Prostate gland (tissue), 2 donors: ENCODE measurements at regions not wholly inside any gene's neighbourhood (a gene's known extent, or its start where the extent isn't known, plus 50 kb on each side); places are given as distances from the start of the nearest gene placed in this dataset.

Experiments
- DNase-seq: peaks from one replicate; pipeline ENCODE4 v3.0.0-alpha.2; 2019; ENCODE audit warnings: low spot score
- H3K27ac ChIP-seq, 2 donors: fragments of 200-600 bp; sonication (generic); 2 replicates each; pipeline ENCODE4 v1.5.1; 2017 to 2019
- H3K27me3 ChIP-seq: fragments of 200-600 bp; sonication (generic); replicated peaks from 2 replicates; pipeline ENCODE4 v1.5.1; 2019; ENCODE audit not compliant: insufficient read depth
- H3K36me3 ChIP-seq, 2 donors: fragments of 200-600 bp; sonication (generic); 1 replicate in 1 of 2; 2 replicates in 1 of 2; pipeline versions ENCODE4 v1.5.1 to v1.8.1; 2017 to 2019
- H3K4me1 ChIP-seq: fragments of 200-600 bp; sonication (generic); replicated peaks from 2 replicates; pipeline ENCODE4 v1.5.1; 2019
- H3K4me3 ChIP-seq, 2 donors: fragments of 200-600 bp; sonication (generic); 2 replicates each; pipeline ENCODE4 v1.5.1; 2017 to 2019
- H3K9me3 ChIP-seq: fragments of 200-600 bp; sonication (generic); 2 replicates; pipeline ENCODE4 v1.5.1; 2017
- POLR2A ChIP-seq: fragments of 450-650 bp; IDR thresholded peaks from one replicate; pipeline ENCODE4 v1.6.1; 2016; ENCODE audit warnings: antibody characterized with exemption, mild to moderate bottlenecking
- POLR2AphosphoS5 ChIP-seq: sonication (generic); formaldehyde crosslinking; IDR thresholded peaks from one replicate; pipeline ENCODE4 v1.6.1; 2017; ENCODE audit warnings: antibody characterized with exemption
- WGBS: methylation state at CpG from one replicate; pipeline ENCODE4 v1.1.5; 2018; 5-methylcytosine and 5-hydroxymethylcytosine counted together
- intact Hi-C: fragments of 100-400 bp; cut with DNase I; formaldehyde crosslinking; loops from one replicate; pipeline ENCODE4 v1.14.2; 2022
- TF ChIP-seq, protein P1 (sequence below), 4 experiments: fragments of 200-600 bp in 2 of 4; fragments of 450-650 bp in 2 of 4; sonication (generic) in 2 of 4; IDR thresholded peaks; 1 replicate in 3 of 4; 2 replicates in 1 of 4; pipeline ENCODE4 v1.5.1; 2016 to 2019; ENCODE audit warnings: antibody characterized with exemption in 4 of 4, mild to moderate bottlenecking in 2 of 4, moderate library complexity in 2 of 4

DNA sequence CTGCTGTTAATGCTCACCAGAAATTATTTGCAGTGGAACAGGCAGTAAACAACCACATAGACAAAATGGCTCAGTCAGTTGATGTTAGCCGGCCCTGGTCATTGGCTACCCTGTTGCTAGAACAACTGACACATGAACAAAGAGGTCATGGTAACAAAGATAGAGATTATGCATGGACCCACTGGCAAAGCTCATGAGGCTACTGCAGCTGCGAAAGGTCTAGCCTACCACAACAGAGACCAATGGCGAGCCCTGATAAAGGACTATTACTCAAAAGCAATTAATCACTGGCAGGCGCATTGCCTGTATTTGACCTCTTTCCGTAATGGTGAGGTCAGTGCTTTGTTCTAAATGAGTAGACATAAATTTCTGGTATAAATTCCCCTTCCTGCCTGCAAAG, 474.2 kb downstream of the DSC3 start:
- Histone ChIP-seq H3K9me3 (no peaks in the 10 kb centered on the region), H3K4me3 (no peak overlapping the region), H3K4me1 (no peaks in the 10 kb centered on the region), H3K36me3 (no peaks in the 10 kb centered on the region), H3K27ac (no peak overlapping the region), H3K27me3 (no peaks in the 10 kb centered on the region)
- intact Hi-C loops = no loop called here
- DNase-seq = no peak
- WGBS = 96% methylated on average over 5 of the region's 5 CpGs
- TF ChIP-seq POLR2A (no peak), POLR2AphosphoS5 (no peak)
- TF ChIP-seq, protein P1, sequence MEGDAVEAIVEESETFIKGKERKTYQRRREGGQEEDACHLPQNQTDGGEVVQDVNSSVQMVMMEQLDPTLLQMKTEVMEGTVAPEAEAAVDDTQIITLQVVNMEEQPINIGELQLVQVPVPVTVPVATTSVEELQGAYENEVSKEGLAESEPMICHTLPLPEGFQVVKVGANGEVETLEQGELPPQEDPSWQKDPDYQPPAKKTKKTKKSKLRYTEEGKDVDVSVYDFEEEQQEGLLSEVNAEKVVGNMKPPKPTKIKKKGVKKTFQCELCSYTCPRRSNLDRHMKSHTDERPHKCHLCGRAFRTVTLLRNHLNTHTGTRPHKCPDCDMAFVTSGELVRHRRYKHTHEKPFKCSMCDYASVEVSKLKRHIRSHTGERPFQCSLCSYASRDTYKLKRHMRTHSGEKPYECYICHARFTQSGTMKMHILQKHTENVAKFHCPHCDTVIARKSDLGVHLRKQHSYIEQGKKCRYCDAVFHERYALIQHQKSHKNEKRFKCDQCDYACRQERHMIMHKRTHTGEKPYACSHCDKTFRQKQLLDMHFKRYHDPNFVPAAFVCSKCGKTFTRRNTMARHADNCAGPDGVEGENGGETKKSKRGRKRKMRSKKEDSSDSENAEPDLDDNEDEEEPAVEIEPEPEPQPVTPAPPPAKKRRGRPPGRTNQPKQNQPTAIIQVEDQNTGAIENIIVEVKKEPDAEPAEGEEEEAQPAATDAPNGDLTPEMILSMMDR (IDR thresholded peaks at IDR 0.05) = no peak

- TF ChIP-seq, protein P1 (IDR thresholded peaks at IDR 0.05) = no peak
- no peak for TF ChIP-seq POLR2AphosphoS5
- no peak for TF ChIP-seq POLR2A
- Histone ChIP-seq H3K4me3 (no peak overlapping the region), H3K27ac (no peak overlapping the region), H3K36me3 (no peaks in the 10 kb centered on the region), H3K27me3 (no peaks in the 10 kb centered on the region), H3K4me1 (no peaks in the 10 kb centered on the region), H3K9me3 (no peaks in the 10 kb centered on the region)
- WGBS = 89% methylated on average over 1 of the region's 1 CpG
- intact Hi-C loops = no loop called here
- no peak for DNase-seq
These were observed 475.7 kb downstream of the DSC3 start for GRCh38 chr18:30566877-30567276.

DNA sequence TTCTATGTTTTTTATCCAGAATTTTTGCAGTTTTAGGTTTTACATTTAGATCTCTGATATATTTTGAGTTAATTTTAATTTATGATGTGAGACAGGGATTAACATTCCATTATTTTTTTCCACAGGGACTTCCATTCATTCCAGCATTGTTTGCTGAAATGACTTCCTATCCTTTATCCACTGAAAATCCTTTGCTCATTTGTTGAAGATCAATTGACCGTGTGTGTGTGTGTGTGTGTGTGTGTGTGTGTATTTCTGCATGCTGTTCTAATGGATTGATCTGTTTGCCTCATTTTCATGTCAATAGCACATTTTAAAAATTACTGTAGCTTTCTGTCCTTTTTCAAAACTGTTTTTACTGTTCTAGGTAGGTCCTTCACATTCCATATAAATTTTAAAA, 480.3 kb downstream of the DSC3 start:
- Histone ChIP-seq H3K4me1 (no peaks in the 10 kb centered on the region), H3K36me3 (no peaks in the 10 kb centered on the region), H3K9me3 (no peaks in the 10 kb centered on the region), H3K27me3 (no peaks in the 10 kb centered on the region), H3K27ac (no peak overlapping the region), H3K4me3 (no peak overlapping the region)
- TF ChIP-seq POLR2AphosphoS5 (no peak), POLR2A (no peak)
- TF ChIP-seq, protein P1 (IDR thresholded peaks at IDR 0.05) = no peak
- no peak for DNase-seq
- WGBS = 48% methylated on average over 1 of the region's 1 CpG
- intact Hi-C loops = no loop called here

DNA sequence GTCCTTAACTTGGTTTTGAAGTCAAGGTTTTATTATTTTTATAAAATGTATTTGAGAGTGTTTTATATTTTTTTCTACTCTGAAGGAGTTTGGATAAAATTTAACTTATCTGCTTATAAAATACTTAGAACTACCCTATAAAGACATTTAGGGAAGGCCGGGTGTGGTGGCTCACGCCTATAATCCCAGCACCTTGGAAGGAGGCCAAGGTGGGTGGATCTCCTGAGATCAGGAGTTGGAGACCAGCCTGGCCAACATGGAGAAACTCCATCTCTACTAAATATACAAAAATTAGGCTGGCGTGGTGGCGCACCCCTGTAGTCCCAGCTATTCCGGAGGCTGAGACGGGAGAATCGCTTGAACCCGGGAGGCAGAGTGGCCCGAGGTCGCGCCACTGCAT, 486.4 kb downstream of the DSC3 start:
- no peaks in the 10 kb centered on the region for H3K4me1 ChIP-seq
- no peak overlapping the region for H3K27ac ChIP-seq
- no peak for DNase-seq
- intact Hi-C loops = no loop called here
- no peak overlapping the region for H3K4me3 ChIP-seq
- H3K36me3 ChIP-seq = no peaks in the 10 kb centered on the region
- 85% methylated on average over 11 of the region's 11 CpGs for WGBS
- TF ChIP-seq POLR2A (no peak), POLR2AphosphoS5 (no peak)
- TF ChIP-seq, protein P1 (IDR thresholded peaks at IDR 0.05) = no peak
- no peaks in the 10 kb centered on the region for H3K27me3 ChIP-seq
- no peaks in the 10 kb centered on the region for H3K9me3 ChIP-seq

DNA sequence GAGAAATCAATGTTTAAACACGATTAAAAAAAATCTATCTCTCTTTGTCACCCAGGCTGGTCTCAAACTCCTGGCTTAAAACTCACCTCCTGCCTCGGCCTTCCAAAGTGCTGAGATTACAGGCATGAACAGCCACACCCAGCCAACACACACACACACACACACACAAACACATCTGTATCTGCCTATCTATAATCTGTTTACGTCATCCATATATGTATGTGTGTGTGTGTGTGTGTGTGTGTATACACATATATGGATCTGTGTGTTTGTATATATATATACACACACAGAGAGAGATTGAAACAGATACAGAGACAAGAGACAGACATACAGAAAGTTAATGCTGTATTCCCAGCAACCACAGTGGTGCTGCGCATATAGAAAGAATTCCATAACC, 497.1 kb downstream of the DSC3 start:
- Histone ChIP-seq H3K4me3 (no peak overlapping the region), H3K27ac (no peak overlapping the region), H3K36me3 (no peaks in the 10 kb centered on the region), H3K9me3 (no peaks in the 10 kb centered on the region), H3K4me1 (no peaks in the 10 kb centered on the region), H3K27me3 (no peaks in the 10 kb centered on the region)
- TF ChIP-seq, protein P1 (IDR thresholded peaks at IDR 0.05) = no peak
- TF ChIP-seq POLR2AphosphoS5 (no peak), POLR2A (no peak)
- intact Hi-C loops = no loop called here
- DNase-seq = no peak
- 92% methylated on average over 4 of the region's 4 CpGs for WGBS
